ENCODE measurements at regions not wholly inside any gene's neighbourhood (a gene's known extent, or its start where the extent isn't known, plus 50 kb on each side); places are given as distances from the start of the nearest gene placed in this dataset.

DNA sequence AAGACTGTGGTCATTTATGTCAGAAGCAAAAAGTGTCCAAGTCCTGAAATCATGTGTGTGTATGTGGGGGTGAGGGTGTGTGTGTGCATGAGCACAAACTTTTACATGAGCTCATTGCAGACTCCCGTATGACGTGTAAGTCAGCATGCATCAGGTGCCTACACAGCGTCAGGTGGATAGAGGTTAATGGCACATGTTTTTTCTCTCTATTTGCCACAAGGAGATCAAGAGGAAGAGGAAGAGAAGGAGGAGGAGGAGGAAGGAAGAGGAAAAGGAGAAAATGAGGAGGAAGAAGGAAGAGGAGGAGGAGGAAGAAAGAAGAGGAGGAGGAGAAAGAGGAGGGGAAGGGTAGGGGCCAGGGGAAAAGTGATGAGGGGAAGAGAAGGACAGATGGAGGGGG, 178.0 kb upstream of the DYNLRB2 start:
- TF ChIP-seq, protein P1, sequence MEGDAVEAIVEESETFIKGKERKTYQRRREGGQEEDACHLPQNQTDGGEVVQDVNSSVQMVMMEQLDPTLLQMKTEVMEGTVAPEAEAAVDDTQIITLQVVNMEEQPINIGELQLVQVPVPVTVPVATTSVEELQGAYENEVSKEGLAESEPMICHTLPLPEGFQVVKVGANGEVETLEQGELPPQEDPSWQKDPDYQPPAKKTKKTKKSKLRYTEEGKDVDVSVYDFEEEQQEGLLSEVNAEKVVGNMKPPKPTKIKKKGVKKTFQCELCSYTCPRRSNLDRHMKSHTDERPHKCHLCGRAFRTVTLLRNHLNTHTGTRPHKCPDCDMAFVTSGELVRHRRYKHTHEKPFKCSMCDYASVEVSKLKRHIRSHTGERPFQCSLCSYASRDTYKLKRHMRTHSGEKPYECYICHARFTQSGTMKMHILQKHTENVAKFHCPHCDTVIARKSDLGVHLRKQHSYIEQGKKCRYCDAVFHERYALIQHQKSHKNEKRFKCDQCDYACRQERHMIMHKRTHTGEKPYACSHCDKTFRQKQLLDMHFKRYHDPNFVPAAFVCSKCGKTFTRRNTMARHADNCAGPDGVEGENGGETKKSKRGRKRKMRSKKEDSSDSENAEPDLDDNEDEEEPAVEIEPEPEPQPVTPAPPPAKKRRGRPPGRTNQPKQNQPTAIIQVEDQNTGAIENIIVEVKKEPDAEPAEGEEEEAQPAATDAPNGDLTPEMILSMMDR (IDR thresholded peaks at IDR 0.05) = no peak
- no peak for TF ChIP-seq POLR2A (IDR thresholded peaks at IDR 0.05)
- Histone ChIP-seq H3K36me3 (no peaks in the 10 kb centered on the region), H3K27me3 (no peaks in the 10 kb centered on the region), H3K4me3 (no peak overlapping the region), H3K9me3 (no peaks in the 10 kb centered on the region), H3K4me1 (no peaks in the 10 kb centered on the region), H3K27ac (no peak overlapping the region)
- DNase-seq = no peak

DNA sequence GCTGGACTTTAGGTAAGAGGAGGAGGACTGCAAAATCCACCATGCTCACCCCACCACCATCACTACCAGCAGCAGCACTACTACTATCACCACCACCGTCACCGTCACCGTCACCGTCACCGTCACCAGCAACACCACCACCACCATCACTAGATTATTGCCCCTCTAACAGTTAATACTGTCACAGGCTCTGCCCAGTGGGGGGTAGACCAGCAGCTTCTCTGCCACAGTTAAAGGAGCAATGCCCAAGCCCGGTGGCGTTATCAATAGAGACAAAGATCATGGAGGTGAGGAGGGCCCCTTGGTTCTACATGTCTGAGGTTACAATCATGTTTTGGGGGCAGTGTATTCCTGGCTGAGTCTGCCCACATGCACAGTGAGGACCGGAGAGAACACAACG, 184.4 kb upstream of the DYNLRB2 start:
- H3K9me3 ChIP-seq = no peaks in the 10 kb centered on the region
- H3K27me3 ChIP-seq = no peaks in the 10 kb centered on the region
- no peaks in the 10 kb centered on the region for H3K36me3 ChIP-seq
- DNase-seq = no peak
- no peaks in the 10 kb centered on the region for H3K4me1 ChIP-seq
- no peak for TF ChIP-seq POLR2A (IDR thresholded peaks at IDR 0.05)
- TF ChIP-seq, protein P1 (IDR thresholded peaks at IDR 0.05) = no peak
- H3K4me3 ChIP-seq = no peak overlapping the region
- no peak overlapping the region for H3K27ac ChIP-seq

DNA sequence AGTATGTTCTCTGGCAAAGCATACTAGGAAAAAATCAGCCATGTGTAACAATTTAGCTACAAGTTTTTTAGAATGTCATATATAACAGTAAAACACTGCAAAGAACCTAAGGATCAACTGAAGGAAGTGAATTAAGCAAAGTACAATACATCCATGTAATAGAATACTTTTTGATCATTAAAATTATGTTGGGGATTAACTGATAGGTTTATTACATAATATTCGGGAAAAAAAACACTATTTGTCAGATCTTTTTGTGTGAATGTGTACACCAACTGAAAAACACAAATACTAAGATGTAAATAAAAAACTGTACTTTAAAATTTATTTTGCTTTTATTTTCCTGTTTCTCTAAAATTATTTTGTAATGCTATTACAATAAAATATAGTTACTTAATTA, 185.5 kb upstream of the DYNLRB2 start:
- DNase-seq = no peak
- no peak for TF ChIP-seq POLR2A (IDR thresholded peaks at IDR 0.05)
- no peak overlapping the region for H3K27ac ChIP-seq
- H3K9me3 ChIP-seq = no peaks in the 10 kb centered on the region
- H3K4me3 ChIP-seq = no peak overlapping the region
- H3K4me1 ChIP-seq = no peaks in the 10 kb centered on the region
- no peaks in the 10 kb centered on the region for H3K36me3 ChIP-seq
- H3K27me3 ChIP-seq = no peaks in the 10 kb centered on the region

DNA sequence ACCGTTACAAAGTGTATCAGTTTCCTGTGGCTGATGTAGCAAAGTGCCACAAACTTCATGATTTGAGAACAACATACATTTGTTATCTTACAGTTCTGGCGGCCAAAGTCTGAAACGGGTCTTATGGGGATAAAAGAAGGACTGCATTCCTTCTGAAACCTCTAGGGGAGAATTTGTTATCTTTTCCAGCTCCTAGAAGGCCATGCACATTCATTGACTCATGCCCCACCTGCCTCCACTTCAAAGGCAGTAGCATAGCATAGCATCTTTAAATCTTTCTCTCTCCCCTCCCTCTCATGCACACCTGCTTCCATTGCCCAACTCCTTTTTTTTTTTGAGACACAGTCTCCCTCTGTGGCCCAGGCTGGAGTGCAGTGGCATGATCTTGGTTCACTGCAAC, 190.7 kb upstream of the DYNLRB2 start:
- Histone ChIP-seq H3K4me3 (no peak overlapping the region), H3K9me3 (no peaks in the 10 kb centered on the region), H3K4me1 (no peaks in the 10 kb centered on the region), H3K27ac (no peak overlapping the region), H3K36me3 (no peaks in the 10 kb centered on the region), H3K27me3 (no peaks in the 10 kb centered on the region)
- TF ChIP-seq, protein P1 (IDR thresholded peaks at IDR 0.05) = no peak
- TF ChIP-seq POLR2A (IDR thresholded peaks at IDR 0.05) = no peak
- DNase-seq = no peak

DNA sequence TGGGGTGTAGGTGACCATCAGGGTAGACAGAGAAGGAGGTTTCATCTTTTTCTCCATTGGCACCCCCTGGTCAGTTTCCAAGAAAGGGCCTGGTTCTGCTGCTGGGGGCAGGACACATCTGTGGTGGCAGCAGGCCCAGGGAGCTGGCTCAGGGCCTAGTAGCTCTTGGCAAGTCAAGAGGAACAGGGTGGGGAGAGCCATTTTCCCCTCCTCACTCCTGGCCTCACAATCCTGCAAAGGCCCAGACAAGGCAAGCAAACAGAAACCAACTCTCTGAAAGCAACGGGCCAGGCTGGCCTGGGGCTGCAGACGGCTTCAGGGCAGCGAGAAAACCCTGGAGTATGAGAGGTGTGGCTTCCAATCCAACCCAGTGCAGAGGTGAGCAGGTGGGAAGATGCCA, 192.9 kb upstream of the DYNLRB2 start:
- Histone ChIP-seq H3K4me3 (no peak overlapping the region), H3K27me3 (no peaks in the 10 kb centered on the region), H3K36me3 (no peaks in the 10 kb centered on the region), H3K27ac (no peak overlapping the region), H3K4me1 (no peaks in the 10 kb centered on the region), H3K9me3 (no peaks in the 10 kb centered on the region)
- DNase-seq = no peak
- TF ChIP-seq, protein P1 (IDR thresholded peaks at IDR 0.05) = no peak
- no peak for TF ChIP-seq POLR2A (IDR thresholded peaks at IDR 0.05)

DNA sequence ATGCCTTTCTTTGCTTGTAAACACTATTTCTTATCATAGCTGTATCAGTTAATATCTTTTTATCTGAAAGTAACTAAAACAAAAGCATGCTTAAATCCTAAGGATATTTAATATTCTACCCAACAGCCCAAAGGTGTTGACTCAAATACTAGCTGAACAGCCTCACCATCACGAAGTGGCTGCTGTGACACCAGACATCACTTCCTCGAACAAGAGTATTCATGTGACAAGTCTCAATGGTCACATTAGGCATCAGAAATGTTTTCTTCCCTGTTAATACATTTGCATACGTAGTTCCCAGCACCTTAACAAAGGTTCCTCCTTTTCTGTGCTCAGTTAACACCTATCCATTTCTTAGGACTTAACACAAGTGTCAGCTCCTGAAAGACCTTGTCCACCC, 193.8 kb upstream of the DYNLRB2 start:
- Histone ChIP-seq H3K27ac (no peak overlapping the region), H3K4me3 (no peak overlapping the region), H3K9me3 (no peaks in the 10 kb centered on the region), H3K36me3 (no peaks in the 10 kb centered on the region), H3K27me3 (no peaks in the 10 kb centered on the region), H3K4me1 (no peaks in the 10 kb centered on the region)
- no peak for DNase-seq
- TF ChIP-seq, protein P1 (IDR thresholded peaks at IDR 0.05) = no peak
- TF ChIP-seq POLR2A (IDR thresholded peaks at IDR 0.05) = no peak

Data from Peyer's patch (tissue), 4 donors.